ENCODE measurements at regions not wholly inside any gene's neighbourhood (a gene's known extent, or its start where the extent isn't known, plus 50 kb on each side); places are given as distances from the start of the nearest gene placed in this dataset.

- Mint-ChIP-seq H3K27me3 (no peaks in the 10 kb centered on the region), H3K4me1 (no peaks in the 10 kb centered on the region), H3K36me3 (no peaks in the 10 kb centered on the region), H3K9me3 (peaks cover 0 to 7% (median 2%) of the 10 kb centered on the region in 7 donors), H3K27ac (no peak overlapping the region), H3K4me3 (no peak overlapping the region)
- ATAC-seq (ENCODE audit: low read depth in 2 of 2) = no peak
- no peak overlapping the region for H3K27ac ChIP-seq (ENCODE audit: insufficient read depth, low read length, poor library complexity, severe bottlenecking)
- H3K36me3 ChIP-seq (ENCODE audit: control insufficient read depth, insufficient read depth, low read length) = no peaks in the 10 kb centered on the region
- DNase-seq = no peak
- no peak overlapping the region for H3K4me3 ChIP-seq (ENCODE audit: low read depth, low read length)
- no peaks in the 10 kb centered on the region for H3K4me1 ChIP-seq (ENCODE audit: control insufficient read depth, insufficient read depth, low read length, poor library complexity, severe bottlenecking)
- no peaks in the 10 kb centered on the region for H3K27me3 ChIP-seq (ENCODE audit: control insufficient read depth, insufficient read depth, low read length)
- no peaks in the 10 kb centered on the region for H3K9me3 ChIP-seq (ENCODE audit: control insufficient read depth in 2 of 2, low read length in 2 of 2)
Observed at GRCh38 chr5:145544401-145544800, 290.7 kb downstream of the PRELID2 start.

GRCh38 chr5:145543968-145544367 is 291.2 kb downstream of the PRELID2 start:
- H3K36me3 ChIP-seq (ENCODE audit: control insufficient read depth, insufficient read depth, low read length) = no peaks in the 10 kb centered on the region
- no peaks in the 10 kb centered on the region for H3K4me1 Mint-ChIP-seq
- H3K9me3 Mint-ChIP-seq = peaks cover 0 to 7% (median 2%) of the 10 kb centered on the region in 7 donors
- no peak overlapping the region for H3K4me3 Mint-ChIP-seq
- H3K4me1 ChIP-seq (ENCODE audit: control insufficient read depth, insufficient read depth, low read length, poor library complexity, severe bottlenecking) = no peaks in the 10 kb centered on the region
- H3K27me3 Mint-ChIP-seq = no peaks in the 10 kb centered on the region
- H3K27ac ChIP-seq (ENCODE audit: insufficient read depth, low read length, poor library complexity, severe bottlenecking) = no peak overlapping the region
- ATAC-seq (ENCODE audit: low read depth in 2 of 2) (no peak), DNase-seq (no peak)
- no peaks in the 10 kb centered on the region for H3K27me3 ChIP-seq (ENCODE audit: control insufficient read depth, insufficient read depth, low read length)
- no peak overlapping the region for H3K4me3 ChIP-seq (ENCODE audit: low read depth, low read length)
- no peaks in the 10 kb centered on the region for H3K36me3 Mint-ChIP-seq
- H3K9me3 ChIP-seq (ENCODE audit: control insufficient read depth in 2 of 2, low read length in 2 of 2) = peaks cover 0 to under 1% of the 10 kb centered on the region in 2 experiments
- H3K27ac Mint-ChIP-seq = no peak overlapping the region

- H3K9me3 ChIP-seq (ENCODE audit: control insufficient read depth in 2 of 2, low read length in 2 of 2) = peaks cover 0 to 12% of the 10 kb centered on the region in 2 experiments
- Mint-ChIP-seq H3K4me3 (no peak overlapping the region), H3K27me3 (no peaks in the 10 kb centered on the region)
Observed at GRCh38 chr5:145540375-145540774, 294.8 kb downstream of the PRELID2 start.

GRCh38 chr5:145539201-145539600 is 295.9 kb downstream of the PRELID2 start:
- ATAC-seq (ENCODE audit: low read depth in 2 of 2) (no peak), DNase-seq (no peak)
- peaks cover 0 to 7% (median 6%) of the 10 kb centered on the region in 7 donors for H3K9me3 Mint-ChIP-seq
- no peaks in the 10 kb centered on the region for H3K27me3 Mint-ChIP-seq
- no peak overlapping the region for H3K4me3 Mint-ChIP-seq
- no peaks in the 10 kb centered on the region for H3K36me3 Mint-ChIP-seq
- H3K4me1 Mint-ChIP-seq = no peaks in the 10 kb centered on the region
- H3K27ac Mint-ChIP-seq = no peak overlapping the region
- no peaks in the 10 kb centered on the region for H3K4me1 ChIP-seq (ENCODE audit: control insufficient read depth, insufficient read depth, low read length, poor library complexity, severe bottlenecking)
- no peak overlapping the region for H3K4me3 ChIP-seq (ENCODE audit: low read depth, low read length)
- no peaks in the 10 kb centered on the region for H3K27me3 ChIP-seq (ENCODE audit: control insufficient read depth, insufficient read depth, low read length)
- H3K27ac ChIP-seq (ENCODE audit: insufficient read depth, low read length, poor library complexity, severe bottlenecking) = no peak overlapping the region
- H3K9me3 ChIP-seq (ENCODE audit: control insufficient read depth in 2 of 2, low read length in 2 of 2) = peaks cover 0 to 12% of the 10 kb centered on the region in 2 experiments
- H3K36me3 ChIP-seq (ENCODE audit: control insufficient read depth, insufficient read depth, low read length) = no peaks in the 10 kb centered on the region

More at GRCh38 chr5:145540375-145540774, 294.8 kb downstream of the PRELID2 start:
- H3K4me3 ChIP-seq (ENCODE audit: low read depth, low read length) = no peak overlapping the region
- no peak overlapping the region for H3K27ac ChIP-seq (ENCODE audit: insufficient read depth, low read length, poor library complexity, severe bottlenecking)
- H3K36me3 Mint-ChIP-seq = no peaks in the 10 kb centered on the region
- no peaks in the 10 kb centered on the region for H3K36me3 ChIP-seq (ENCODE audit: control insufficient read depth, insufficient read depth, low read length)
- H3K4me1 ChIP-seq (ENCODE audit: control insufficient read depth, insufficient read depth, low read length, poor library complexity, severe bottlenecking) = no peaks in the 10 kb centered on the region
- H3K27me3 ChIP-seq (ENCODE audit: control insufficient read depth, insufficient read depth, low read length) = no peaks in the 10 kb centered on the region
- ATAC-seq (ENCODE audit: low read depth in 2 of 2) (no peak), DNase-seq (no peak)
- H3K4me1 Mint-ChIP-seq = no peaks in the 10 kb centered on the region
- H3K27ac Mint-ChIP-seq = no peak overlapping the region
- peaks cover 0 to 7% (median 4%) of the 10 kb centered on the region in 7 donors for H3K9me3 Mint-ChIP-seq

GRCh38 chr5:145536133-145536532 is 299.0 kb downstream of the PRELID2 start:
- Mint-ChIP-seq H3K4me3 (no peak overlapping the region), H3K4me1 (no peaks in the 10 kb centered on the region), H3K27ac (no peak overlapping the region), H3K36me3 (no peaks in the 10 kb centered on the region), H3K27me3 (no peaks in the 10 kb centered on the region), H3K9me3 (peaks cover 0 to 8% (median 7%) of the 10 kb centered on the region in 7 donors)
- no peak for ATAC-seq (ENCODE audit: low read depth in 2 of 2)
- DNase-seq = no peak
- Histone ChIP-seq H3K4me1 (ENCODE audit: control insufficient read depth, insufficient read depth, low read length, poor library complexity, severe bottlenecking) (no peaks in the 10 kb centered on the region), H3K27ac (ENCODE audit: insufficient read depth, low read length, poor library complexity, severe bottlenecking) (no peak overlapping the region), H3K4me3 (ENCODE audit: low read depth, low read length) (no peak overlapping the region), H3K36me3 (ENCODE audit: control insufficient read depth, insufficient read depth, low read length) (no peaks in the 10 kb centered on the region), H3K9me3 (ENCODE audit: control insufficient read depth in 2 of 2, low read length in 2 of 2) (peaks cover 0 to 12% of the 10 kb centered on the region in 2 experiments), H3K27me3 (ENCODE audit: control insufficient read depth, insufficient read depth, low read length) (no peaks in the 10 kb centered on the region)

GRCh38 chr5:145531038-145531734 is 304.0 kb downstream of the PRELID2 start:
- Histone ChIP-seq H3K4me1 (ENCODE audit: control insufficient read depth, insufficient read depth, low read length, poor library complexity, severe bottlenecking) (no peaks in the 10 kb centered on the region), H3K36me3 (ENCODE audit: control insufficient read depth, insufficient read depth, low read length) (no peaks in the 10 kb centered on the region), H3K27ac (ENCODE audit: insufficient read depth, low read length, poor library complexity, severe bottlenecking) (no peak overlapping the region), H3K27me3 (ENCODE audit: control insufficient read depth, insufficient read depth, low read length) (no peaks in the 10 kb centered on the region), H3K4me3 (ENCODE audit: low read depth, low read length) (no peak overlapping the region), H3K9me3 (ENCODE audit: control insufficient read depth in 2 of 2, low read length in 2 of 2) (no peaks in the 10 kb centered on the region)
- Mint-ChIP-seq H3K36me3 (no peaks in the 10 kb centered on the region), H3K4me3 (no peak overlapping the region), H3K4me1 (no peaks in the 10 kb centered on the region), H3K27ac (no peak overlapping the region), H3K27me3 (no peaks in the 10 kb centered on the region), H3K9me3 (peaks cover 0 to 8% (median 2%) of the 10 kb centered on the region in 7 donors)
- no peak for DNase-seq
- ATAC-seq (ENCODE audit: low read depth in 2 of 2) = no peak

GRCh38 chr5:145521523-145521922 is 313.6 kb downstream of the PRELID2 start:
- Mint-ChIP-seq H3K27me3 (no peaks in the 10 kb centered on the region), H3K4me1 (no peaks in the 10 kb centered on the region), H3K9me3 (peaks cover 0 to 11% (median 2%) of the 10 kb centered on the region in 7 donors), H3K27ac (no peak overlapping the region), H3K36me3 (no peaks in the 10 kb centered on the region), H3K4me3 (no peak overlapping the region)
- no peaks in the 10 kb centered on the region for H3K27me3 ChIP-seq (ENCODE audit: control insufficient read depth, insufficient read depth, low read length)
- ATAC-seq (ENCODE audit: low read depth in 2 of 2) (no peak), DNase-seq (no peak)
- no peaks in the 10 kb centered on the region for H3K9me3 ChIP-seq (ENCODE audit: control insufficient read depth in 2 of 2, low read length in 2 of 2)
- no peak overlapping the region for H3K4me3 ChIP-seq (ENCODE audit: low read depth, low read length)
- no peaks in the 10 kb centered on the region for H3K4me1 ChIP-seq (ENCODE audit: control insufficient read depth, insufficient read depth, low read length, poor library complexity, severe bottlenecking)
- H3K27ac ChIP-seq (ENCODE audit: insufficient read depth, low read length, poor library complexity, severe bottlenecking) = no peak overlapping the region
- H3K36me3 ChIP-seq (ENCODE audit: control insufficient read depth, insufficient read depth, low read length) = no peaks in the 10 kb centered on the region

- Histone ChIP-seq H3K27ac (ENCODE audit: insufficient read depth, low read length, poor library complexity, severe bottlenecking) (no peak overlapping the region), H3K27me3 (ENCODE audit: control insufficient read depth, insufficient read depth, low read length) (no peaks in the 10 kb centered on the region), H3K4me1 (ENCODE audit: control insufficient read depth, insufficient read depth, low read length, poor library complexity, severe bottlenecking) (no peaks in the 10 kb centered on the region), H3K9me3 (ENCODE audit: control insufficient read depth in 2 of 2, low read length in 2 of 2) (no peaks in the 10 kb centered on the region), H3K36me3 (ENCODE audit: control insufficient read depth, insufficient read depth, low read length) (no peaks in the 10 kb centered on the region), H3K4me3 (ENCODE audit: low read depth, low read length) (no peak overlapping the region)
- DNase-seq (no peak), ATAC-seq (ENCODE audit: low read depth in 2 of 2) (no peak)
- Mint-ChIP-seq H3K9me3 (peaks cover 0 to 11% (median 4%) of the 10 kb centered on the region in 7 donors), H3K36me3 (no peaks in the 10 kb centered on the region), H3K4me1 (no peaks in the 10 kb centered on the region), H3K27ac (no peak overlapping the region), H3K27me3 (no peaks in the 10 kb centered on the region), H3K4me3 (no peak overlapping the region)
Observed at GRCh38 chr5:145521066-145521465, 314.1 kb downstream of the PRELID2 start.
